ENCODE measurements at regions not wholly inside any gene's neighbourhood (a gene's known extent, or its start where the extent isn't known, plus 50 kb on each side); places are given as distances from the start of the nearest gene placed in this dataset.

GRCh38 chr15:55033574-55033973, 163.2 kb downstream of the RSL24D1 start:
- TF ChIP-seq ZFX (IDR thresholded peaks at IDR 0.05) (no peak), CTCF (conservative IDR thresholded peaks at IDR 0.05) (no peak)
